A549 (cell line): ENCODE measurements at regions not wholly inside any gene's neighbourhood (a gene's known extent, or its start where the extent isn't known, plus 50 kb on each side); places are given as distances from the start of the nearest gene placed in this dataset.

ENCODE experiments used
- ATAC-seq, 2 experiments: fragments of 200-7000 bp in 1 of 2; fragments of >200 bp in 1 of 2; cut with Nextera tagmentation in 1 of 2; cut with Tn5 transposase in 1 of 2; 3 replicates each; pipeline versions ENCODE4 v1.8.0 to v1.9.1; 2018 to 2020; ENCODE audit warnings: mild to moderate bottlenecking in 1 of 2, moderate library complexity in 1 of 2
- CTCF ChIA-PET: fragments of 300-600 bp; sonication (Branson Sonifier 250); formaldehyde crosslinking; extraction: SDS; loops from one replicate; lab custom pipeline; 2021; ENCODE audit warnings: antibody characterized with exemption, inconsistent platforms; lab: Yijun Ruan, JAX
- POLR2A ChIA-PET: fragments of 350-600 bp; formaldehyde crosslinking; extraction: SDS; loops from one replicate; lab custom pipeline; 2021; ENCODE audit warnings: antibody characterized with exemption, inconsistent platforms; lab: Yijun Ruan, JAX
- DNase-seq, 2 experiments: peaks; one replicate each; pipeline versions ENCODE4 v3.0.0 to v3.0.0-alpha.2; 2011 to 2016; ENCODE audit warnings: low read depth in 1 of 2, low spot score in 1 of 2
- FAIRE-seq: peaks from 2 replicates; lab custom pipeline; 2011; peaks lifted over from hg19 to GRCh38; lab: Jason Lieb, UNC
- H3K27ac ChIP-seq, 2 experiments: fragments of >200 bp; sonication (Bioruptor Twin); formaldehyde crosslinking; 3 replicates each; pipeline ENCODE4 v1.5.1; 2016 to 2017
- H3K4me1 ChIP-seq: fragments of >200 bp; sonication (Bioruptor Twin); formaldehyde crosslinking; 3 replicates; pipeline ENCODE4 v1.6.1; 2016
- H3K4me2 ChIP-seq: fragments of >200 bp; sonication (Bioruptor Twin); formaldehyde crosslinking; 3 replicates; pipeline ENCODE4 v1.6.1; 2016
- H3K4me3 ChIP-seq: fragments of >200 bp; sonication (Bioruptor Twin); formaldehyde crosslinking; 3 replicates; pipeline ENCODE4 v1.5.1; 2016
- H3K9me3 ChIP-seq: fragments of >200 bp; sonication (Bioruptor Twin); formaldehyde crosslinking; 3 replicates; pipeline ENCODE4 v1.6.1; 2016
- ATOH8 ChIP-seq: fragments of 250-450 bp; sonication (Bioruptor Pico); IDR thresholded peaks from 2 replicates; pipeline ENCODE4 v1.5.0; 2020; ENCODE audit warnings: low read depth, mild to moderate bottlenecking, moderate library complexity
- CBX8 ChIP-seq: fragments of 200-600 bp; sonication (generic); IDR thresholded peaks from 2 replicates; pipeline ENCODE4 v1.6.1; 2016
- CEBPB ChIP-seq, 2 experiments: fragments of >200 bp in 1 of 2; sonication (Bioruptor Twin) in 1 of 2; formaldehyde crosslinking in 1 of 2; IDR thresholded peaks; 2 replicates each; pipeline ENCODE4 v1.6.1; 2012 to 2016
- EHMT2 ChIP-seq: fragments of 200-600 bp; sonication (generic); IDR thresholded peaks from 2 replicates; pipeline ENCODE4 v1.6.1; 2016; ENCODE audit warnings: antibody characterized with exemption, low read depth, mild to moderate bottlenecking, moderate library complexity
- ELK1 ChIP-seq: fragments of 150-350 bp; IDR thresholded peaks from 2 replicates; pipeline ENCODE4 v1.6.1; 2014; ENCODE audit warnings: low read depth, mild to moderate bottlenecking, low read length
- ESRRA ChIP-seq: fragments of 150-350 bp; IDR thresholded peaks from 2 replicates; pipeline ENCODE4 v1.6.1; 2014; ENCODE audit warnings: mild to moderate bottlenecking, low read length, borderline replicate concordance
- FOSB ChIP-seq: fragments of 250-450 bp; sonication (Bioruptor Pico); IDR thresholded peaks from 2 replicates; pipeline ENCODE4 v1.5.0; 2020; ENCODE audit warnings: mild to moderate bottlenecking, moderate library complexity
- GATA3 ChIP-seq: IDR thresholded peaks from 2 replicates; pipeline ENCODE4 v1.6.1; 2012; ENCODE audit warnings: borderline replicate concordance
- HDAC2 ChIP-seq: fragments of 200-600 bp; sonication (generic); IDR thresholded peaks from 2 replicates; pipeline ENCODE4 v1.6.1; 2016
- HEYL ChIP-seq: fragments of 250-450 bp; sonication (Bioruptor Pico); IDR thresholded peaks from 2 replicates; pipeline ENCODE4 v1.8.0; 2021; ENCODE audit warnings: mild to moderate bottlenecking, moderate library complexity
- HMGXB4 ChIP-seq: fragments of 250-450 bp; sonication (Bioruptor Pico); IDR thresholded peaks from 2 replicates; pipeline ENCODE4 v1.5.0; 2021; ENCODE audit warnings: mild to moderate bottlenecking, moderate library complexity, borderline replicate concordance
- HOXA7 ChIP-seq: fragments of 250-450 bp; sonication (Bioruptor Pico); IDR thresholded peaks from 2 replicates; pipeline ENCODE4 v1.5.0; 2020; ENCODE audit warnings: mild to moderate bottlenecking, moderate library complexity
- HOXB13 ChIP-seq: fragments of 250-450 bp; sonication (Bioruptor Pico); IDR thresholded peaks from 2 replicates; pipeline ENCODE4 v1.5.0; 2020; ENCODE audit warnings: low read depth, mild to moderate bottlenecking, moderate library complexity
- HOXB5 ChIP-seq: fragments of 250-450 bp; sonication (Bioruptor Pico); IDR thresholded peaks from 2 replicates; pipeline ENCODE4 v1.5.0; 2020; ENCODE audit warnings: mild to moderate bottlenecking, moderate library complexity
- JUNB ChIP-seq: fragments of >200 bp; sonication (Bioruptor Twin); formaldehyde crosslinking; IDR thresholded peaks from 2 replicates; pipeline ENCODE4 v1.6.1; 2016
- MAFK ChIP-seq: fragments of 450-650 bp; IDR thresholded peaks from 2 replicates; pipeline ENCODE4 v1.6.1; 2014; ENCODE audit not compliant: partially characterized antibody
- MYC ChIP-seq: IDR thresholded peaks from 2 replicates; pipeline ENCODE4 v1.6.1; 2012; ENCODE audit warnings: mild to moderate bottlenecking, inconsistent platforms, low read length, improper control_type of control experiment, borderline replicate concordance
- PBX3 ChIP-seq: IDR thresholded peaks from 2 replicates; pipeline ENCODE4 v1.6.1; 2012
- POLR2A ChIP-seq: IDR thresholded peaks from 2 replicates; pipeline ENCODE4 v1.6.1; 2012; ENCODE audit warnings: mild to moderate bottlenecking, low read length
- POLR2AphosphoS2 ChIP-seq: conservative IDR thresholded peaks from 2 replicates; pipeline ENCODE4 v1.6.1; 2012; ENCODE audit warnings: low read length, improper control_type of control experiment, inconsistent platforms
- RNF2 ChIP-seq: fragments of 200-600 bp; sonication (generic); IDR thresholded peaks from 2 replicates; pipeline ENCODE4 v1.6.1; 2016; ENCODE audit warnings: low read depth, mild to moderate bottlenecking, antibody characterized with exemption, moderate library complexity, borderline replicate concordance
- SMC3 ChIP-seq: fragments of >200 bp; sonication (Bioruptor Twin); formaldehyde crosslinking; IDR thresholded peaks from 3 replicates; pipeline ENCODE4 v1.6.1; 2018; ENCODE audit warnings: inconsistent platforms
- SREBF2 ChIP-seq: fragments of 450-650 bp; IDR thresholded peaks from 2 replicates; pipeline ENCODE4 v1.6.1; 2014; ENCODE audit warnings: mild to moderate bottlenecking, moderate library complexity
- TFCP2L1 ChIP-seq: fragments of 250-450 bp; sonication (Bioruptor Pico); IDR thresholded peaks from 2 replicates; pipeline ENCODE4 v1.5.0; 2021; ENCODE audit warnings: mild to moderate bottlenecking
- WGBS: methylation state at CpG from one replicate; pipeline ENCODE4 v1.1.6; 2017; ENCODE audit errors: missing lambda C conversion rate; 5-methylcytosine and 5-hydroxymethylcytosine counted together

GRCh38 chr20:48298433-48298832 is 513.2 kb upstream of the SULF2 start:
- H3K4me1 ChIP-seq: peaks cover 55% of the 10 kb centered on the region
- DNase-seq (no peak), FAIRE-seq (no peak), ATAC-seq (no peak)
- H3K4me3 ChIP-seq: no peak overlapping the region
- H3K4me2 ChIP-seq: peak overlapping the region; percentile 59
- H3K27ac ChIP-seq: peak overlapping the region; percentile 62 to 85
- ChIA-PET POLR2A (interaction anchor here (0.7 kb wide), 1 partner anchor 602 kb away, joined by 8 read pairs; no protein-coding TSS in a partner anchor), CTCF (interaction anchor here (0.9 to 8.3 kb wide), 5 partner anchors 322 to 634 kb away, joined by 3 to 85 read pairs (median 5); no protein-coding TSS in a partner anchor)
- H3K9me3 ChIP-seq: peaks cover 4% of the 10 kb centered on the region; the same call in 1 of the 3 replicates
- TF ChIP-seq ATOH8 (CRISPR knock-in tag) (no peak), GATA3 (no peak), TFCP2L1 (CRISPR knock-in tag) (no peak), HOXA7 (CRISPR knock-in tag) (no peak), HDAC2 (no peak), HOXB5 (no peak), POLR2AphosphoS2 (no peak), SREBF2 (no peak), EHMT2 (no peak), HMGXB4 (CRISPR knock-in tag) (no peak), JUNB (no peak), CBX8 (no peak), ESRRA (no peak), RNF2 (no peak), FOSB (CRISPR knock-in tag) (no peak)

- Histone ChIP-seq H3K9me3 (peaks cover 4% of the 10 kb centered on the region; the same call in 1 of the 3 replicates), H3K27ac (peak overlapping the region; percentile 54 to 85), H3K4me1 (peaks cover 57% of the 10 kb centered on the region), H3K4me3 (no peak overlapping the region), H3K4me2 (peak overlapping the region; percentile 51)
- TF ChIP-seq ESRRA (no peak), CEBPB (IDR thresholded peaks at IDR 0.05) (no peak), POLR2A (no peak), PBX3 (no peak), HOXB13 (CRISPR knock-in tag) (no peak), HDAC2 (no peak), MAFK (no peak), HEYL (CRISPR knock-in tag) (no peak), HOXB5 (no peak), ATOH8 (CRISPR knock-in tag) (no peak), EHMT2 (no peak), MYC (no peak), ELK1 (no peak), SMC3 (no peak), RNF2 (no peak)
- DNase-seq (no peak), FAIRE-seq (no peak), ATAC-seq (peak; percentile 23 to 26; a peak in 2 of 6 replicates)
- WGBS: 36% methylated on average over 6 of the region's 6 CpGs
- ChIA-PET CTCF (interaction anchor here (0.6 to 8.3 kb wide), 27 partner anchors 8 to 1006 kb away, joined by 3 to 85 read pairs (median 5); partner anchors contain the start of gene SULF2), POLR2A (interaction anchor here (1.2 to 1.5 kb wide), 3 partner anchors 324 to 632 kb away, joined by 3 to 10 read pairs (median 3); no protein-coding TSS in a partner anchor)
Measured at GRCh38 chr20:48295966-48296421, 510.7 kb upstream of the SULF2 start.
